ENCODE measurements at regions not wholly inside any gene's neighbourhood (a gene's known extent, or its start where the extent isn't known, plus 50 kb on each side); places are given as distances from the start of the nearest gene placed in this dataset.
A peak's percentile ranks its signal among the peaks of the same experiment; 100 is the strongest.

DNA sequence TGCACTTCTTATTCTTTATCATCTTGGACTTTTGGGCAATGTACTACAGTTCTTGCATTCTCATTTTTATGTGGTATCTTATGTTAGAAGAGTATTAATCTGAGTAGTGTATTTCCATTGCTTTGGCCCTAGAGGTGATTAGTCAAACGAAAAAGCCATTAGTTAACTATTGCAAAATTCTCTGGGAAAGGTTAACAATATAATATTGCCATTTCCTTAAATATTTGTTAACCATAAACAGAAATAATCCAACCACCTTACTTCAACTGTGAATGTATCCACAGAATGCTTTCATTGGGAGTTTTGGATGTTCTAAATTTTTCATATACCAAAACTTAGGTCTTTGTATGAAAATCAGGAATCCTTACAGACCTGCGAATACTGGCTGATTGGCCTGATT is 294.6 kb upstream of the UGT8 start:
- no peak overlapping the region for H4K8ac ChIP-seq (ENCODE audit: low read length)
- DNase-seq = no peak
- no peak overlapping the region for H3K4ac ChIP-seq (ENCODE audit: low read depth in 1 of 2, low read length in 2 of 2)
- H3K36me3 ChIP-seq (ENCODE audit: control insufficient read depth in 1 of 2, insufficient read depth in 2 of 2, low read depth in 1 of 2, low read length in 2 of 2) = no peaks in the 10 kb centered on the region
- H3K27ac ChIP-seq (ENCODE audit: low read length, poor library complexity, severe bottlenecking) = peak overlapping the region; percentile 80
- peaks cover 4% of the 10 kb centered on the region for H3K4me1 ChIP-seq (ENCODE audit: control insufficient read depth, insufficient read depth, low read depth, low read length)
- H3K4me2 ChIP-seq (ENCODE audit: low read length, poor library complexity, severe bottlenecking) = no peak overlapping the region
- peaks cover 4% of the 10 kb centered on the region for H3K9me3 ChIP-seq (ENCODE audit: control insufficient read depth, low read length)
- no peaks in the 10 kb centered on the region for H3K79me1 ChIP-seq (replicated peaks; ENCODE audit: low read length, poor library complexity, severe bottlenecking)
- no peak overlapping the region for H3K9ac ChIP-seq (ENCODE audit: low read length)
- H3K4me3 ChIP-seq (ENCODE audit: insufficient read depth in 1 of 2, low read depth in 1 of 2, low read length in 2 of 2) = no peak overlapping the region
- WGBS = no CpG with 5 or more reads among the region's 2 CpGs
- H2BK15ac ChIP-seq (ENCODE audit: low read depth, poor library complexity, severe bottlenecking) = no peak overlapping the region
- no peak overlapping the region for H2BK5ac ChIP-seq (ENCODE audit: low read depth, low read length, poor library complexity, severe bottlenecking)
- H2AK5ac ChIP-seq (ENCODE audit: low read length, severe bottlenecking) = no peak overlapping the region
- H3K18ac ChIP-seq (ENCODE audit: low read depth in 1 of 2, low read length in 2 of 2) = no peak overlapping the region
- no peak overlapping the region for H2BK120ac ChIP-seq (ENCODE audit: low read depth, low read length)
- H2BK12ac ChIP-seq (ENCODE audit: low read length in 2 of 2) = no peak overlapping the region
- H2AFZ ChIP-seq (ENCODE audit: low read depth, low read length) = no peak overlapping the region
- H3K14ac ChIP-seq (ENCODE audit: low read length in 2 of 2) = no peak overlapping the region
- H4K91ac ChIP-seq (ENCODE audit: low read length) = no peak overlapping the region
- no peak overlapping the region for H3K23ac ChIP-seq (ENCODE audit: low read length in 2 of 2)
- H3K27me3 ChIP-seq (ENCODE audit: control insufficient read depth in 1 of 2, insufficient read depth in 1 of 2, low read length in 2 of 2) = no peaks in the 10 kb centered on the region

DNA sequence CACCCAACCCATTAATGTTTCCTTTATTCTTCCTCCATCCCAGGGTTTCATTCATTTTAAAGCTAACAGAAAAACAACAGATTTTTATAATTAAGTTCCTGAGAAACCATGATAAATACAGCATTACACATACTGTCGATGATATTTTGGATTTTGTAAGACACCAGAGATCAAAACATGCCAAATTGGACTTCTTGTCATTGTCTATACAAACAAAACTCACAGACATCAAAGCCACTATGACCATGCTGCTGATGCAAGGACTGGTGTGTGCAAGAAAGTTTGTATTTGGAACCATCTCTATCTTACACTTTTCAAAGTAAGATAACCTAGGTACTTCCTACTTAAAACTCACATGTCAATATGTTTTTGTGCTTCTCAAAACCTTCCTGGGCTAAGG is 294.0 kb upstream of the UGT8 start:
- Histone ChIP-seq H4K8ac (ENCODE audit: low read length) (no peak overlapping the region), H3K79me1 (replicated peaks; ENCODE audit: low read length, poor library complexity, severe bottlenecking) (no peaks in the 10 kb centered on the region), H2BK12ac (ENCODE audit: low read length in 2 of 2) (no peak overlapping the region), H3K4me3 (ENCODE audit: insufficient read depth in 1 of 2, low read depth in 1 of 2, low read length in 2 of 2) (no peak overlapping the region), H3K36me3 (ENCODE audit: control insufficient read depth in 1 of 2, insufficient read depth in 2 of 2, low read depth in 1 of 2, low read length in 2 of 2) (no peaks in the 10 kb centered on the region), H3K27ac (ENCODE audit: low read length, poor library complexity, severe bottlenecking) (peak overlapping the region; percentile 80), H2BK5ac (ENCODE audit: low read depth, low read length, poor library complexity, severe bottlenecking) (no peak overlapping the region), H2AFZ (ENCODE audit: low read depth, low read length) (no peak overlapping the region), H3K4me2 (ENCODE audit: low read length, poor library complexity, severe bottlenecking) (no peak overlapping the region), H3K4ac (ENCODE audit: low read depth in 1 of 2, low read length in 2 of 2) (no peak overlapping the region), H3K14ac (ENCODE audit: low read length in 2 of 2) (no peak overlapping the region), H3K27me3 (ENCODE audit: control insufficient read depth in 1 of 2, insufficient read depth in 1 of 2, low read length in 2 of 2) (no peaks in the 10 kb centered on the region), H3K23ac (ENCODE audit: low read length in 2 of 2) (no peak overlapping the region), H2AK5ac (ENCODE audit: low read length, severe bottlenecking) (no peak overlapping the region), H3K9me3 (ENCODE audit: control insufficient read depth, low read length) (peaks cover 4% of the 10 kb centered on the region), H2BK120ac (ENCODE audit: low read depth, low read length) (no peak overlapping the region), H3K9ac (ENCODE audit: low read length) (no peak overlapping the region), H4K91ac (ENCODE audit: low read length) (no peak overlapping the region), H3K4me1 (ENCODE audit: control insufficient read depth, insufficient read depth, low read depth, low read length) (peaks cover 4% of the 10 kb centered on the region), H3K18ac (ENCODE audit: low read depth in 1 of 2, low read length in 2 of 2) (no peak overlapping the region), H2BK15ac (ENCODE audit: low read depth, poor library complexity, severe bottlenecking) (no peak overlapping the region)
- no peak for DNase-seq
- 91% methylated on average over 1 of the region's 1 CpG for WGBS

DNA sequence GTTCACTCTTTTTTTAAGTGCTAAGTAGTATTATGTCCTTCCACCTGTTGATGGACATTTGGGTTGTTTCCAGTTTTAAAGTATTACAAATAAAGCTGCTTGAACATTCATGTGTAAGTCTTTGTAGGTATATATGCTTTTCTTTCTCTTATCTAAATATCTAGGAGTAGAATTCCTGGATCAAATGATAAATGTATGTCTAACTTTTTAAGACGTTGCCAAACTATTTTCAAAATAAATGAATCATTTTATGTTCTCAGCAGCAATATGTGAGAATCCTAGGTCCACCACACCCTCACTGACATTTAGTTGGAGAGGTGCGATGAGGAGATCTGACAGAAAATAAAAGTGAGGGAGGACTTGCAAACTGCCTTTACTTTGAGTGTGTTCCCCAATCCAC is 291.7 kb upstream of the UGT8 start:
- H3K4me3 ChIP-seq (ENCODE audit: insufficient read depth in 1 of 2, low read depth in 1 of 2, low read length in 2 of 2) = no peak overlapping the region
- no peak overlapping the region for H4K91ac ChIP-seq (ENCODE audit: low read length)
- H2BK120ac ChIP-seq (ENCODE audit: low read depth, low read length) = no peak overlapping the region
- no peaks in the 10 kb centered on the region for H3K9me3 ChIP-seq (ENCODE audit: control insufficient read depth, low read length)
- no peaks in the 10 kb centered on the region for H3K36me3 ChIP-seq (ENCODE audit: control insufficient read depth in 1 of 2, insufficient read depth in 2 of 2, low read depth in 1 of 2, low read length in 2 of 2)
- no peak overlapping the region for H3K4ac ChIP-seq (ENCODE audit: low read depth in 1 of 2, low read length in 2 of 2)
- H2BK5ac ChIP-seq (ENCODE audit: low read depth, low read length, poor library complexity, severe bottlenecking) = no peak overlapping the region
- 100% methylated on average over 1 of the region's 2 CpGs for WGBS
- DNase-seq = no peak
- no peak overlapping the region for H2AK5ac ChIP-seq (ENCODE audit: low read length, severe bottlenecking)
- no peak overlapping the region for H3K4me2 ChIP-seq (ENCODE audit: low read length, poor library complexity, severe bottlenecking)
- H3K18ac ChIP-seq (ENCODE audit: low read depth in 1 of 2, low read length in 2 of 2) = no peak overlapping the region
- no peak overlapping the region for H2BK15ac ChIP-seq (ENCODE audit: low read depth, poor library complexity, severe bottlenecking)
- H3K14ac ChIP-seq (ENCODE audit: low read length in 2 of 2) = no peak overlapping the region
- H4K8ac ChIP-seq (ENCODE audit: low read length) = no peak overlapping the region
- no peaks in the 10 kb centered on the region for H3K27me3 ChIP-seq (ENCODE audit: control insufficient read depth in 1 of 2, insufficient read depth in 1 of 2, low read length in 2 of 2)
- no peak overlapping the region for H2AFZ ChIP-seq (ENCODE audit: low read depth, low read length)
- H3K27ac ChIP-seq (ENCODE audit: low read length, poor library complexity, severe bottlenecking) = no peak overlapping the region
- H2BK12ac ChIP-seq (ENCODE audit: low read length in 2 of 2) = no peak overlapping the region
- no peaks in the 10 kb centered on the region for H3K79me1 ChIP-seq (replicated peaks; ENCODE audit: low read length, poor library complexity, severe bottlenecking)
- H3K4me1 ChIP-seq (ENCODE audit: control insufficient read depth, insufficient read depth, low read depth, low read length) = peaks cover 4% of the 10 kb centered on the region
- no peak overlapping the region for H3K9ac ChIP-seq (ENCODE audit: low read length)
- no peak overlapping the region for H3K23ac ChIP-seq (ENCODE audit: low read length in 2 of 2)

DNA sequence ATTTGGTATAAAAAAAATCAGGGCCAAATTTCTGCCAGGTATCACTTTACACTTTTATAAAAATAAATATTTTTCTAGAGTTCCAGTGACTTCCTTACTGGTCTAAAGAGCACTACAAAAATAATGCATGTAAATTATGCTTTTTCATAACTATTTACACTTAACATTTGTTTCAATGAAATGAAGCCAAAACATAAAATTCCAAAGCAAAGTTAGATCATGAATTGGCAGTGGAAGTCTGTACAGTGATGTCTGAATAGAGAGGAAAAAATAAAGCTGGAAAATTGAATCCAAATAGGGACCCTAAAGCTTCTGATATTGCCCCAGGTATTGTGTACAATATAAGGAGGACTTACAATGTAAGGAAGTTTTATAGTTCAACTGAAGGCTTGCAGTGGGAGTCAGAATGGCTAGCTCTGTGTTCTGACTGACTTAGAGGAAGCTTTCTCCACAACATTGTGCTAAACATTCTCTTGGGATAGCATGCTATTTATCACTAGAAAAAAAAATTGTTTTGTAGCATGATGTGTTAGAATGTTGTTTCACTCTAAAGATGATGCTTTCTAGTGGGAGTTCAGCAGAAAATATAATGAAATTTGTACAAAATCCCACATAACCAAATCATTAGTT is 288.2 kb upstream of the UGT8 start:
- Histone ChIP-seq H3K4me3 (ENCODE audit: insufficient read depth in 1 of 2, low read depth in 1 of 2, low read length in 2 of 2) (no peak overlapping the region), H3K9me3 (ENCODE audit: control insufficient read depth, low read length) (no peaks in the 10 kb centered on the region), H3K27ac (ENCODE audit: low read length, poor library complexity, severe bottlenecking) (no peak overlapping the region), H2BK5ac (ENCODE audit: low read depth, low read length, poor library complexity, severe bottlenecking) (no peak overlapping the region), H3K18ac (ENCODE audit: low read depth in 1 of 2, low read length in 2 of 2) (no peak overlapping the region), H2BK120ac (ENCODE audit: low read depth, low read length) (no peak overlapping the region), H2AFZ (ENCODE audit: low read depth, low read length) (no peak overlapping the region), H3K9ac (ENCODE audit: low read length) (no peak overlapping the region), H3K4me2 (ENCODE audit: low read length, poor library complexity, severe bottlenecking) (no peak overlapping the region), H3K4me1 (ENCODE audit: control insufficient read depth, insufficient read depth, low read depth, low read length) (peaks cover 1% of the 10 kb centered on the region), H3K14ac (ENCODE audit: low read length in 2 of 2) (no peak overlapping the region), H3K27me3 (ENCODE audit: control insufficient read depth in 1 of 2, insufficient read depth in 1 of 2, low read length in 2 of 2) (no peaks in the 10 kb centered on the region), H3K4ac (ENCODE audit: low read depth in 1 of 2, low read length in 2 of 2) (no peak overlapping the region), H2AK5ac (ENCODE audit: low read length, severe bottlenecking) (no peak overlapping the region), H4K8ac (ENCODE audit: low read length) (no peak overlapping the region), H3K23ac (ENCODE audit: low read length in 2 of 2) (no peak overlapping the region), H4K91ac (ENCODE audit: low read length) (no peak overlapping the region), H3K79me1 (replicated peaks; ENCODE audit: low read length, poor library complexity, severe bottlenecking) (no peaks in the 10 kb centered on the region), H3K36me3 (ENCODE audit: control insufficient read depth in 1 of 2, insufficient read depth in 2 of 2, low read depth in 1 of 2, low read length in 2 of 2) (no peaks in the 10 kb centered on the region), H2BK12ac (ENCODE audit: low read length in 2 of 2) (no peak overlapping the region), H2BK15ac (ENCODE audit: low read depth, poor library complexity, severe bottlenecking) (no peak overlapping the region)
- DNase-seq = no peak

Data from mesenchymal stem cell (in vitro differentiated cells and primary cell).